HG02973 (cell line): ENCODE measurements at regions not wholly inside any gene's neighbourhood (a gene's known extent, or its start where the extent isn't known, plus 50 kb on each side); places are given as distances from the start of the nearest gene placed in this dataset.

Experiments
- ATAC-seq: cut with Tn5 transposase; IDR thresholded peaks from one replicate; pipeline ENCODE4 v1.9.1; 2021; ENCODE audit warnings: moderate library complexity; ENCODE audit not compliant: unreplicated experiment

DNA sequence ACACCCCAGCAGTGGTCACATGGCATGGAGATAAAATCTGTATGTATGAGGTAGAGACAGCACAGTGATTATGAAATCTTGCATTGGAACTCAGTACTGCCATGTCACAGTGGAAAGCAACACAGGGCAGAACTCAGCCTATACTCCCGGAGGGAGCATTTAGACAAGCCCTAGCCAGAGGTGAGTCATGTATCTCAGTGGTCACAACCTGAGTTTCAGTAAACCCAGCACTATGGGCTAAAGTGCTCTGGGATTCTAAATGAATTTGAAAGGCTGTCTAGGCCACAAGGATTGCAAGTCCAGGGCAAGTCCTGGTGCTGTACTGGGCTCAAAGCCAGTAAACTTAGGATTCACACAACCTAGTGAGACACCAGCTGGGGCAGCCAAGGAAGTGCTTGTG, 1717.1 kb upstream of the RAG2 start:
- ATAC-seq, result no peak

DNA sequence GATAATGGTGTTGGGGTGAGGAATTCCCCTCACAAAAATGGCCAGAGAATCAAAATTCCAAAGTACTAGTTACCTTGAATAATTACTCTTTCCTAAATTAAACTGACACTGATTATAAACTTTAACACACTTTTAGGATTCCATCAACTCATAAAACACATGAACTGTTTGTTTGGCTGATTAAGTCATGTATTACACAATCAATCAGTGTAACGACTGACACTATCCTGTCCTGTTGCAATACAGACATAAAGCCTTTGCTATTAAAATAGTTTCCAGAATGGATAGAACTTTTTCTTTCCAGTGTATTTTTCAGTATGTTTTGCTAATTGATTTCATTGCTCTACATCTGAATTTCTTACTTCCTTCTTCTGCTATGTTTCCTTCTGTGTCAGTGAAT, 1709.4 kb upstream of the RAG2 start:
- no peak for ATAC-seq

DNA sequence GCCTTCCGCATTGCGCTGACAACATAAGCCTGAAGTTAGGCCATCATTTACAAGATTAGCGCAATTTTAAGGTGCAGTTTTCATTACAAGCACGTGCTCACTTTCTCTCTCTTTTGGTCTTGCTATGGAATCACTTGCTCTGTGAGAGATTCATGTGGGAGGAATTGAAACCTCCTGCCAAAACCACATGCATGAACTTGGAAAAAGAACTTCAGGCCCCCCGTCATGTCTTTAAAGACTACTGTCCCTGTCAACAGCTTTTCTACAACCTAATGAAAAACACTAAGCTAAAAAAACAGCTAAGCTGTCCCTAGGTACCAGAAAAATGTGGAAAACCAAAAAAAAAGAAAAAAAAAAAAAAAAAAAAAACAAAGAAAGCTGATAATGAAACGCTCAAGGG, 1707.6 kb upstream of the RAG2 start:
- ATAC-seq, result no peak

DNA sequence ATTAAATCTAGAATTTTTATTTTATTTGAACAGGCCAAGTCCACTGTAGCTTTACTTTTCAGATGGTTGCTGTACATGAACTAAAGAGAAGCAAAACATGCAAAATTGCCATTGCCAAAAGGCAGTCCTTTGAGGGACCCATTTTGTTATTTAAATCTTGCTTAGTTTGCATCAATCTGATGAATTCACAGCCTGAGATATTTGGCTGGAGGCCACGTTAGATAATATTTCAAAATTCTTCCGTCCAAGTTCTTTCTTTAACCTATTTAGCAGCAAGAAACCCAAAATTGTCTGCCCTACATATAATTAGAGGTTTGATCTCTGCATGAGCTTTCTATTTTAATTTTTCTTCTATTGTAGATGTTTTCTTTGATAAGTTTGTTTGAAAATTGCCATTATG, 1706.9 kb upstream of the RAG2 start:
- ATAC-seq, result no peak

DNA sequence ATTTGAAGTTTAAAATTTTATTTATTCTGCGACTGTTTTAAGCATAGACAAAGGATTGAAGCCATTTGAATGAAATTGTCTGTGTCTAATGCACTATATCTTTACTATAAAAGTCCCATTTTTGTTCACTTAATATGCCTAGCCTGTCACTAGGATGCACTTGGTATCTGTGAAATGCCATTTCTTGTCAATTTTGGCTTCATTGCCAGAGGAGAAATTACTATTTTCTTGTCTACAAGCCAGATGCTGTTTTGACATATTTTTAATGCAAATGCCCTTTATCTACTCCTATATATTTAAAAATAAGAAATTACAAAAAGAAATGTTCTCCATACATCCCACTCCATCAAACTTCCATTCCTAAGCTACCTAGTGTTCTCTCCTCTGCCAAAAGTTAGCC, 1704.5 kb upstream of the RAG2 start:
- ATAC-seq, result no peak

DNA sequence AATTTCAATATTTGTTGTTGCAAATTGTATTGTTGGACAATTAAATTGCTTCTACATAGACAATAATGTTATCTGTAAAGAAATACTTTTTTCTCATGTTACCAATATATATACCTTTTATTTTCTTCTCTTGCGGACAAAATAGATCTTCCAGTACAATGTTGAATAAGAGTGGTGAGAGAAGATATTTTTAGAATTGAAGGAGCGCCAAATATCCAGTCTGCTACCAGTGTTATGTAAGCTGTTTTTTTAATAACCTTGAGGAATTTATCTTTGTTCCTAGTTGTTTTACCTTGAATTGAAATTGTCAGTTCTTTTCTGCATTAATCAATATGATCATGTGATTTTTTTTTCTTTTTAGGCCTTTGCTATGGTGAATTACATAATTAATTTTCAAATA, 1702.5 kb upstream of the RAG2 start:
- no peak for ATAC-seq

DNA sequence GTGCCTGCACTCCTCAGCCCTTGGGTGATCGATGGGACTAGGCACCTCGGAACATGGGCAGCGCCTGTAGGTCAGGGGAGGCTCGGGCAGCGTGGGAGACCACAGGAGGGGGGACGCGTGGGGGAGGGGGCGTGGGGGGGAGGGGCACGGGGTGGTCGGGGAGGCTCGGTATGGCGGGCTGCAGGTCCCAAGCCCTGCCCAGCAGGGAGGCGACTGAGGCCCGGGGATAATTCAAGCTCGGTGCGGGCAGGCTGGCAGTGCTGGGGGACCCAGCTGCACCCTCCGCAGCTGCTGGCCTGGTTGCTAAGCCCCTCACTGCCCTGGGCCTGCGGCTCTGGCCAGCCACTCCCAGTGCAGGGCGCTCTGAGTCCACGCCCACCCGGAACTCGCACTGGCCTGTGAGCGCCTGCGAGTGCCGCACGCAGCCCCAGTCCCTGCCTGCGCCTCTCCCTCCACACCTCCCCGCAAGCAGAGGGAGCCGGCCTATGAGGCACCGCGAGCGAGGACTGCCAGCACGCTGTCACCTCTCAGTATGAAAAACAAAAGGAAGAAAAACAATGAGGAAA, 1698.3 kb upstream of the RAG2 start:
- ATAC-seq, result no peak

DNA sequence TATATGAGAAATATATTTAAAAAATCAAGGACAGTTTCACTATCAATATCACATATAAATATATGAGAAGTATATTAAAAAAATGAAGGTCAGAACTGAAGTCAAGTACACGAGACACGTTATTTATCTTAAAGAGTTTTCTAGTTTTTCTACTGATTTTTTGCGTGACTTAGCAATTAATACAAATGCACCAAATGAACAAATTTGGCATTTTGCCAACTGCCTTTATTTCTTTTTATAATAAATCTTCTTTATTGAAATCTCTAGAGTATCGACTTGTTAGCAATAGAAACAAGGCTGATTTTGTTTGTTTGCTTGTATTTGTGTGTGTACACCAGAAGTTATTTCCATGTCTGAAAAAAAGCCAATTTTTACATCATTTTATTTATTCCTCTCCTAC, 1684.7 kb upstream of the RAG2 start:
- no peak for ATAC-seq

- ATAC-seq, result no peak
These were observed 1680.6 kb upstream of the RAG2 start for GRCh38 chr11:38278457-38279141.

GRCh38 chr11:38274031-38274430, 1676.0 kb upstream of the RAG2 start:
- no peak for ATAC-seq

DNA sequence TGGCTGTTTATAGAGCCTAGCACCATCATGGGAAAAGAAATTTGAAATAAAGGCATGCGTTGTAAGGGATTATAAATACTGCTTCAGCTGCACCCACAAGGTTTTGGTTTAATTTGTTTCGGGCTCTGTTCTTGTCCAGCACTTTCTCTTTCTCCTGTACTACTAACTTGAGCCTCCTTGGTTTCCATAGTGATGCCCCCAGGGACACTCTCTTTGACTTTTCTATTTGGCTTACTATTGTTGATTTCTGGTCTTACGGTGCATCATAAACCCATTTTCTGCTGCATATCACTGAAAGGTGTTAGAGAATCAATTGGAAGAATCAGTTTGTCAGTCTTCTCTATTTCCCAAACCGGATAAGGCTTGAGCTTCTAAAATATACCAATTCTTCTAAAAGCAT, 1674.3 kb upstream of the RAG2 start:
- no peak for ATAC-seq

- ATAC-seq, result no peak
These were observed 1668.7 kb upstream of the RAG2 start for GRCh38 chr11:38266691-38267090.

DNA sequence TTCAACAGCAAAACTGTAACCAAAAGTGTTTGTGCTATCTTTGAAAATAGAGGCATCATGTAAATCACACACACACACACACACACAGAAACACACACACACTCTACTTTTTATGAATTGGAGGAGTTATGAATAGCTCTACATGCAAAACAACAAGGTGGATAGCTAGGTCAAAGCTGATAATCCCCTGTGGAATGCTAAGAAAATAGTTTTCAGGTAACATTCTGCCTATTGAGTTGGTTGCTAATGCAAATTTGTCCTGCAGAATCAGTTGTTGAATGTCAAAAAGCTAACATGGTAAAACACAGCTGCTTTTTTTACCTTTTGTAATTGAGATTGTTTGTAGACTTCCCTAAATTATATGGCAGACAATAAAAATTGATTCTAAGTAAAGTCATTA, 1658.4 kb upstream of the RAG2 start:
- ATAC-seq, result no peak

DNA sequence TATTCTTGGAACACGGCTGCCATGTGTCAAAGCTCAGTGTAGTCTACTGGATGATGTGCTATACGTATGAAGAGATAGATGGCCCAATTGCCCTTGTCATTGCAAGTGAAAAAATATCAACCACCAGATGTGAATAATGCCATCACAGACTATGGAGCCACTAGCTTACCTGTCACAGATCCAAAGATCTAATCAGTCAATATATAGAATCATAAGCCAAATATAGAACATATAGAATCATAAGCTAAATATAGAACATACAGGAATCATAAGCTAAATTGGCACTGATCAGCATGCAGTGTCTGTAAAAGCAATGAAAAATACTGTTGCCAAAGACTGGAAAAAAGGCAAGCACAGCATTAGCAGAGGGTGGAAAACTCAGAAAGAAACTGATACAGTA, 1656.9 kb upstream of the RAG2 start:
- ATAC-seq, result no peak

- ATAC-seq, result no peak
These were observed 1654.6 kb upstream of the RAG2 start for GRCh38 chr11:38252620-38253019.

DNA sequence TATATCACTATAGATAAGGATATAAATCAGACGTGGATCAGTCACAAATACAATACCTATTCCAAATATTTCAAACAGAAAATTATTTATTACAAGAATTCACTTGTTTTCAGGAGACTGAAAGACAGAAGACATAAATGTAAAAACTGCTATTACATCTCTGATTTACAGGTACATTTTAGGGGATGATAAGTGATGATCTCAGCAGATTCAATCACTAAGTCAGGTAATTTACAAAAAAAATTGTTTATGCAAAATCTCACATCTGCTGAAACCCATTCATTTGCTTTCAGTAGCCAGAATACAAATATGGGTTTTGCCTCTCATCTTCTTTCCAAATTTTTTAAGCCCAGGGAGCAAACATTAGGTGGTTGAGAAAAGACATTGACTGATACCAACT, 1648.4 kb upstream of the RAG2 start:
- no peak for ATAC-seq

GRCh38 chr11:38226684-38227083, 1628.6 kb upstream of the RAG2 start:
- no peak for ATAC-seq

DNA sequence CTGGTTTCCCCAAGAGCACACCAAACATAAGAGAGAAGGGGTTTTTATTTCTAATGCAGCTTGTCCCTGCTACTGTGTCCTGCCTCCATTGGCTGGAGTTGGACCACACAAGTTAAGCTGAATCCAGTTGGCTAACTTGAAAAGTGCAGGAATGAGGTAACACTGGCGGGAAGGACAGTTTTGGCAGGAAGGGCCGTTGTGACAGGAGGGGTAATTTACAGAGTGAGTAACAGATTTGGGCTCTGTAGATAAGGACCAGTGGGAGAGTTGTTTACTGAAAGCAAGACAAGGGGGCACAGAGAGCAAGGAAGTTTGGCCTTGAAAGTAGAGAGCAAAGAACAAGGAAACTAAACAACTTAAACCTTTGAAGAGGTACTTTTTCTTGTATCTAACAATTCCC, 1623.3 kb upstream of the RAG2 start:
- no peak for ATAC-seq

GRCh38 chr11:38219636-38220035, 1621.6 kb upstream of the RAG2 start:
- ATAC-seq, result no peak

DNA sequence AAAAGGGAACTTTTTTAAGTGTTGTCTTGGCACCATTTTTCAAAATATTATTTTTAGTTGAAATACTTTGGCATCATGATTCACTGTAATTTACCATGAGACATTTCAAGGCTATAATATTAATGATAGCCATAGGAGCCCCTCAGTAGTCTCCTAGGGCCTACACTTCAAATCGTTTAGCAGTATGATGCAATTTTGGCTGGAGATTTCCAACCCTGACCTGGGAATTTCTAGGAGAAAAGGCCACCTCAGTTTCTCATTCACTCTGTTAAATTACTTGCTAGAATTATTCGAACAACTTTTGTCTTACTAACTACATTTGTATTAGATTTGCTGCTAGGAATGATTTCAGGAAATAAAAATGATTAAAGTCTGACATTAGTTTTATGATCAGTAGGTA, 1610.9 kb upstream of the RAG2 start:
- no peak for ATAC-seq

GRCh38 chr11:38206663-38207062, 1608.6 kb upstream of the RAG2 start:
- no peak for ATAC-seq

- no peak for ATAC-seq
These were observed 1593.1 kb upstream of the RAG2 start for GRCh38 chr11:38191101-38191500.
